T-helper 2 cell treated with Interferon-gamma antibody and Interleukin-4, amounts not matched to agents 100 ng/mL and 5 ng/mL, for 36 hours (primary cell): ENCODE measurements at regions not wholly inside any gene's neighbourhood (a gene's known extent, or its start where the extent isn't known, plus 50 kb on each side); places are given as distances from the start of the nearest gene placed in this dataset.
"Not testable (repeated sequence)": the region's sequence is repeated elsewhere in the genome, so short reads cannot be mapped to it uniquely, and the experiment has no call there.

ENCODE experiments used
- intact Hi-C: fragments of 100-400 bp; cut with micrococcal nuclease; formaldehyde crosslinking; loops from one replicate; pipeline ENCODE4 v1.15.1; 2023

- intact Hi-C loops: no loop called here
Observed at GRCh38 chr18:59038295-59039039, 101.2 kb upstream of the SEC11C start.

GRCh38 chr18:59039040-59039320, 100.7 kb upstream of the SEC11C start:
- intact Hi-C loops: not testable (repeated sequence)

GRCh38 chr18:59039449-59039848, 100.2 kb upstream of the SEC11C start:
- intact Hi-C loops: no loop called here

- intact Hi-C loops: no loop called here
Observed at GRCh38 chr18:59040770-59041148, 98.9 kb upstream of the SEC11C start.

GRCh38 chr18:59041296-59041695, 98.4 kb upstream of the SEC11C start:
- intact Hi-C loops: no loop called here

GRCh38 chr18:59041819-59042815, 97.6 kb upstream of the SEC11C start:
- intact Hi-C loops: no loop called here

GRCh38 chr18:59044855-59045254, 94.8 kb upstream of the SEC11C start:
- intact Hi-C loops: no loop called here

- intact Hi-C loops: no loop called here
Observed at GRCh38 chr18:59047321-59048047, 92.2 kb upstream of the SEC11C start.

- intact Hi-C loops: no loop called here
Observed at GRCh38 chr18:59048048-59048363, 91.7 kb upstream of the SEC11C start.

- intact Hi-C loops: no loop called here
Observed at GRCh38 chr18:59048378-59048777, 91.3 kb upstream of the SEC11C start.

- intact Hi-C loops: no loop called here
Observed at GRCh38 chr18:59049721-59050660, 89.7 kb upstream of the SEC11C start.

GRCh38 chr18:59050661-59051057, 89.0 kb upstream of the SEC11C start:
- intact Hi-C loops: no loop called here

GRCh38 chr18:59051470-59052165, 88.1 kb upstream of the SEC11C start:
- intact Hi-C loops: no loop called here

GRCh38 chr18:59052965-59053820, 86.5 kb upstream of the SEC11C start:
- intact Hi-C loops: no loop called here

GRCh38 chr18:59054496-59055287, 85.0 kb upstream of the SEC11C start:
- intact Hi-C loops: no loop called here

GRCh38 chr18:59055345-59056032, 84.2 kb upstream of the SEC11C start:
- intact Hi-C loops: no loop called here

GRCh38 chr18:59056706-59057492, 82.8 kb upstream of the SEC11C start:
- intact Hi-C loops: loop anchor here (1.0 kb wide), 2 partner anchors 276 to 289 kb away; no protein-coding TSS in a partner anchor
